AG09309 (cell line): ENCODE measurements at regions not wholly inside any gene's neighbourhood (a gene's known extent, or its start where the extent isn't known, plus 50 kb on each side); places are given as distances from the start of the nearest gene placed in this dataset.

ENCODE experiments used
- DNase-seq: peaks from one replicate; pipeline ENCODE4 v3.0.0-alpha.2; 2010; ENCODE audit warnings: low read depth
- H3K4me3 ChIP-seq: 2 replicates; pipeline ENCODE4 v1.5.1; 2011; ENCODE audit warnings: mild to moderate bottlenecking, low read depth, low read length, moderate library complexity; ENCODE audit not compliant: control insufficient read depth
- TF ChIP-seq, protein P1 (sequence below): IDR thresholded peaks from 2 replicates; pipeline ENCODE4 v1.5.1; 2011; ENCODE audit warnings: mild to moderate bottlenecking, low read depth, low read length, inconsistent platforms; ENCODE audit not compliant: insufficient read depth, control insufficient read depth; ENCODE audit errors: missing control alignments

- no peak overlapping the region for H3K4me3 ChIP-seq
- DNase-seq, result no peak
- TF ChIP-seq, protein P1, sequence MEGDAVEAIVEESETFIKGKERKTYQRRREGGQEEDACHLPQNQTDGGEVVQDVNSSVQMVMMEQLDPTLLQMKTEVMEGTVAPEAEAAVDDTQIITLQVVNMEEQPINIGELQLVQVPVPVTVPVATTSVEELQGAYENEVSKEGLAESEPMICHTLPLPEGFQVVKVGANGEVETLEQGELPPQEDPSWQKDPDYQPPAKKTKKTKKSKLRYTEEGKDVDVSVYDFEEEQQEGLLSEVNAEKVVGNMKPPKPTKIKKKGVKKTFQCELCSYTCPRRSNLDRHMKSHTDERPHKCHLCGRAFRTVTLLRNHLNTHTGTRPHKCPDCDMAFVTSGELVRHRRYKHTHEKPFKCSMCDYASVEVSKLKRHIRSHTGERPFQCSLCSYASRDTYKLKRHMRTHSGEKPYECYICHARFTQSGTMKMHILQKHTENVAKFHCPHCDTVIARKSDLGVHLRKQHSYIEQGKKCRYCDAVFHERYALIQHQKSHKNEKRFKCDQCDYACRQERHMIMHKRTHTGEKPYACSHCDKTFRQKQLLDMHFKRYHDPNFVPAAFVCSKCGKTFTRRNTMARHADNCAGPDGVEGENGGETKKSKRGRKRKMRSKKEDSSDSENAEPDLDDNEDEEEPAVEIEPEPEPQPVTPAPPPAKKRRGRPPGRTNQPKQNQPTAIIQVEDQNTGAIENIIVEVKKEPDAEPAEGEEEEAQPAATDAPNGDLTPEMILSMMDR, result no peak
Measured at GRCh38 chr6:23735151-23735550, 390.9 kb upstream of the NRSN1 start.

DNA sequence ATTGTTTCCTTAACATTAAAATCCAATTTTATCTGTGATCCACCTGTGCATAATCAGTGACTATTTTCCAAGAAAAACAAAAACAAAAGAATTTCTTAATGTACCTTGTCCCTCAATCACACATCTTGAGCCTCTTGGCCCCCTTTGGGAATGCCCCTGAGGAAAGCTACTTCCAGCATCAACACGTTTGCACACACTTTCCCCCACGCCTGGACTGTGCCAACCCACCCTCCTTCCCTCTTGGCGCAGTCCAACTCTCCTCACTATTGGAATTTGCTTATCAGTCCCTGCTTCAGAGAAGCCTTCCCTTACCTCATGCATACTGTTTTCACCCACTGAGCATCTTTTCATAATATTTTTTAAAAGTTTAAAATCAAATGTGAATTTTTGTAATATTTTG, 389.4 kb upstream of the NRSN1 start:
- TF ChIP-seq, protein P1, result no peak

DNA sequence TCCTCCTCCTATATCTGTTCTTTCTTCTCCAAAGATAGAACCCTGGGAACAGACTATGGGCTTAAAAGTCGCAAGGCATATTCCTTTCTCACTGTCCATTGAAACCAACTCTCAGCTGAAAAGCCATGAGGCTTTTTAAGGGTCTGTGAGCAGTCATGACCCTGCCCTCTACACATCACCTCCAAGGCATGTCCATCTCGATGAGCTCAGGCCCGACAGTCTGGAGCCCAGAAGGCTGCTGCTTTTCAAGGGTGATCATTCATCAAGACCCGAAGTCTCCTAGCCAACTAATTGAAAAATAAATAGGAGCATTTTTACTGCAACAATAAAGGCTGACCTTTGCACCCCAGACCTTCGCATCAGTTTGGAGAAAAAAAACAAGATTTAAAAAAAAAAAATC, 378.8 kb upstream of the NRSN1 start:
- DNase-seq, result no peak
- H3K4me3 ChIP-seq, result no peak overlapping the region
- TF ChIP-seq, protein P1, result no peak

More for the DNA sequence above, 389.4 kb upstream of the NRSN1 start:
- DNase-seq, result no peak
- no peak overlapping the region for H3K4me3 ChIP-seq

DNA sequence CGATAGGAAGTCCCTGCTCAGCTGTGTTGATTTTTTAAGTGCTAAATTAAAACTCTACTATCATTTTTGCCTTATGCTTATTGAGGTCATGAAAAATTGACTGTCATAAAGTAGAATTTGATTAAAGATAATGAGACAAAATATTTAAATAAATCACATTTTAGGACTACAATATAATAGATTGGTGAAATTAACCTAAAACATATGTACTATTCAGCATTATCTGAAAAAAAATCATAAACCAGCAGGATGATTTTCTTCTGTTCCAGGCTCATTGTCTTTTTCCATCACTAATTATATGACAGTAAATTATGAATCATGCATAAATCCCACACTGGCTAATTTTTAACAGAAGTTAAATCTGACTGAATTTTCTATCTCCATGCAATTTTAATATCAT, 373.6 kb upstream of the NRSN1 start:
- H3K4me3 ChIP-seq, result no peak overlapping the region
- no peak for DNase-seq
- TF ChIP-seq, protein P1, result no peak

- no peak for DNase-seq
- no peak overlapping the region for H3K4me3 ChIP-seq
- TF ChIP-seq, protein P1, result no peak
Measured at GRCh38 chr6:23754197-23754596, 371.8 kb upstream of the NRSN1 start.

GRCh38 chr6:23775127-23775526, 350.9 kb upstream of the NRSN1 start:
- TF ChIP-seq, protein P1, result no peak
- no peak overlapping the region for H3K4me3 ChIP-seq
- DNase-seq, result no peak

GRCh38 chr6:23783901-23784300, 342.1 kb upstream of the NRSN1 start:
- TF ChIP-seq, protein P1, result no peak
- DNase-seq, result no peak
- H3K4me3 ChIP-seq, result no peak overlapping the region
